ENCODE measurements at regions not wholly inside any gene's neighbourhood (a gene's known extent, or its start where the extent isn't known, plus 50 kb on each side); places are given as distances from the start of the nearest gene placed in this dataset.

DNA sequence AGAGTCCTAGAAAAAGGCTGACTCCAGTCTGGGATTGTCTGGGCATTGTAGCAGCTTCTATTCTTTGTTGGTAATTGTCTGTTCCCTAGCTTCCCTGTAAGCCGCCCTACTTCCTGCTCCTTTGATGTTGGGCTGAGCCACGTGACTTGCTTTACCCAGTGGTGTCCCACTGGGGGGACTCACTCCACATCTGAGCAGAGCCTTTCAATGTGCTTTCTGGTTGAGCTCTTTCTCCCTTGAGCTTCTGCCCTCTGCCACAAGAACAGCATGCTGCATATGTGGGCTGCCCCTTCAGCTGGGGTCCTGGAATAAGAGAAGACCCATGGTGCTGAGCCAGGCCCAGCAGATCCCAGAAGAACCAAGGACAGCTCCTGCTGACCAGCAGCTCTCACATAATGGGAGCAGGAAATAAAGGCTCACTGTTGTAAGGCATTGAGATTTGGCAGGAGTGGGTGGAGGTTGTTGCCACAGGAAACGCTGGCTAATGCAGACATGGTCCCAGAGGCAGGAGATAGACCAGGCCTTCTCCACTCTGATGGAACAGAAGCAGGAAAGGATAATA, 276.3 kb upstream of the GJB5 start:
- no peak overlapping the region for H2AFZ ChIP-seq (ENCODE audit: low read depth, low read length)
- WGBS (ENCODE audit: insufficient coverage, low coverage, missing lambda C conversion rate): 0% methylated on average over 3 of the region's 3 CpGs
- intact Hi-C loops (cut with micrococcal nuclease) (no loop called here), in situ Hi-C loops (cut with MboI) (no loop called here)
- H3K9me1 ChIP-seq (ENCODE audit: control insufficient read depth, insufficient read depth, low read length): no peaks in the 10 kb centered on the region
- no peak overlapping the region for H3K4me3 ChIP-seq
- POLR2A ChIA-PET: interaction anchor here (0.8 to 0.9 kb wide), 3 partner anchors 9 to 253 kb away, joined by 3 read pairs; no protein-coding TSS in a partner anchor
- H3K9ac ChIP-seq (ENCODE audit: insufficient read depth in 1 of 2, low read depth in 2 of 2, low read length in 2 of 2): no peak overlapping the region
- FAIRE-seq (no peak), DNase-seq (ENCODE audit: extremely low read depth in 1 of 4, low spot score in 3 of 4) (no peak), ATAC-seq (no peak)
- no peaks in the 10 kb centered on the region for H3K4me1 ChIP-seq (replicated peaks in 1 of 2; ENCODE audit: control insufficient read depth in 2 of 2, insufficient read depth in 2 of 2, low read length in 2 of 2)
- H3K36me3 ChIP-seq (ENCODE audit: control insufficient read depth, insufficient read depth, low read length): no peaks in the 10 kb centered on the region
- no peak overlapping the region for H3K4me2 ChIP-seq (ENCODE audit: insufficient read depth, low read length)
- H3K9me3 ChIP-seq (replicated peaks; ENCODE audit: control insufficient read depth, insufficient read depth, low read depth, low read length): no peaks in the 10 kb centered on the region
- H3K27me3 ChIP-seq (ENCODE audit: control insufficient read depth in 2 of 2, insufficient read depth in 2 of 2, low read length in 2 of 2): peaks cover 0 to 6% of the 10 kb centered on the region in 2 experiments; a peak in 1 of 5 replicates
- no peaks in the 10 kb centered on the region for H3K79me2 ChIP-seq (ENCODE audit: control insufficient read depth, insufficient read depth, low read length)
- CTCF ChIA-PET (ENCODE audit: low intra/inter-chr PET ratio): no interaction called here
- no TSS peak for BruUV-seq (replicated peaks)
- no peaks in the 10 kb centered on the region for H4K20me1 ChIP-seq (replicated peaks; ENCODE audit: control insufficient read depth, insufficient read depth, low read length)
- H3K27ac ChIP-seq (ENCODE audit: extremely low read depth, low read depth, low read length): no peak overlapping the region
- TF ChIP-seq, protein P1, sequence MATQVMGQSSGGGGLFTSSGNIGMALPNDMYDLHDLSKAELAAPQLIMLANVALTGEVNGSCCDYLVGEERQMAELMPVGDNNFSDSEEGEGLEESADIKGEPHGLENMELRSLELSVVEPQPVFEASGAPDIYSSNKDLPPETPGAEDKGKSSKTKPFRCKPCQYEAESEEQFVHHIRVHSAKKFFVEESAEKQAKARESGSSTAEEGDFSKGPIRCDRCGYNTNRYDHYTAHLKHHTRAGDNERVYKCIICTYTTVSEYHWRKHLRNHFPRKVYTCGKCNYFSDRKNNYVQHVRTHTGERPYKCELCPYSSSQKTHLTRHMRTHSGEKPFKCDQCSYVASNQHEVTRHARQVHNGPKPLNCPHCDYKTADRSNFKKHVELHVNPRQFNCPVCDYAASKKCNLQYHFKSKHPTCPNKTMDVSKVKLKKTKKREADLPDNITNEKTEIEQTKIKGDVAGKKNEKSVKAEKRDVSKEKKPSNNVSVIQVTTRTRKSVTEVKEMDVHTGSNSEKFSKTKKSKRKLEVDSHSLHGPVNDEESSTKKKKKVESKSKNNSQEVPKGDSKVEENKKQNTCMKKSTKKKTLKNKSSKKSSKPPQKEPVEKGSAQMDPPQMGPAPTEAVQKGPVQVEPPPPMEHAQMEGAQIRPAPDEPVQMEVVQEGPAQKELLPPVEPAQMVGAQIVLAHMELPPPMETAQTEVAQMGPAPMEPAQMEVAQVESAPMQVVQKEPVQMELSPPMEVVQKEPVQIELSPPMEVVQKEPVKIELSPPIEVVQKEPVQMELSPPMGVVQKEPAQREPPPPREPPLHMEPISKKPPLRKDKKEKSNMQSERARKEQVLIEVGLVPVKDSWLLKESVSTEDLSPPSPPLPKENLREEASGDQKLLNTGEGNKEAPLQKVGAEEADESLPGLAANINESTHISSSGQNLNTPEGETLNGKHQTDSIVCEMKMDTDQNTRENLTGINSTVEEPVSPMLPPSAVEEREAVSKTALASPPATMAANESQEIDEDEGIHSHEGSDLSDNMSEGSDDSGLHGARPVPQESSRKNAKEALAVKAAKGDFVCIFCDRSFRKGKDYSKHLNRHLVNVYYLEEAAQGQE (IDR thresholded peaks at IDR 0.05; ENCODE audit: borderline replicate concordance): peak; percentile 30; the same call in 1 of the 2 replicates
- TF ChIP-seq, protein P1 (CRISPR knock-in tag; IDR thresholded peaks at IDR 0.05; ENCODE audit: low read depth): no peak
- TF ChIP-seq, protein P2, sequence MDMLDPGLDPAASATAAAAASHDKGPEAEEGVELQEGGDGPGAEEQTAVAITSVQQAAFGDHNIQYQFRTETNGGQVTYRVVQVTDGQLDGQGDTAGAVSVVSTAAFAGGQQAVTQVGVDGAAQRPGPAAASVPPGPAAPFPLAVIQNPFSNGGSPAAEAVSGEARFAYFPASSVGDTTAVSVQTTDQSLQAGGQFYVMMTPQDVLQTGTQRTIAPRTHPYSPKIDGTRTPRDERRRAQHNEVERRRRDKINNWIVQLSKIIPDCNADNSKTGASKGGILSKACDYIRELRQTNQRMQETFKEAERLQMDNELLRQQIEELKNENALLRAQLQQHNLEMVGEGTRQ (CRISPR knock-in tag; IDR thresholded peaks at IDR 0.05): peak; percentile 27; the same call in 1 of the 2 replicates
- TF ChIP-seq JUND (IDR thresholded peaks at IDR 0.05; ENCODE audit: borderline replicate concordance, low read depth, low read length) (no peak), JUND (tag; IDR thresholded peaks at IDR 0.05; ENCODE audit: borderline replicate concordance, low read depth, low read length) (no peak)

Data from K562 (cell line).